Lung (tissue), 11 donors: ENCODE measurements at regions not wholly inside any gene's neighbourhood (a gene's known extent, or its start where the extent isn't known, plus 50 kb on each side); places are given as distances from the start of the nearest gene placed in this dataset.

Source experiments
- ATAC-seq: fragments of 200-7000 bp; cut with Tn5 transposase; one replicate; pipeline ENCODE4 v1.9.1; 2020; ENCODE audit warnings: moderate number of reproducible peaks; ENCODE audit not compliant: insufficient read depth, low FRiP score
- DNase-seq, 3 donors: peaks; one replicate each; pipeline ENCODE4 v3.0.0-alpha.2; 2013 to 2017
- H3K27ac ChIP-seq, 2 donors: one replicate each; pipeline ENCODE4 v1.5.1; 2013; ENCODE audit warnings: mild to moderate bottlenecking in 2 of 2, moderate library complexity in 2 of 2, control low read depth in 1 of 2, inconsistent platforms in 1 of 2, low read depth in 1 of 2, low read length in 1 of 2
- H3K27me3 ChIP-seq, 3 donors: one replicate each; pipeline ENCODE4 v1.5.1; 2013; ENCODE audit warnings: low read length in 2 of 3; ENCODE audit not compliant: control insufficient read depth in 3 of 3, insufficient read depth in 3 of 3
- H3K36me3 ChIP-seq, 4 donors: one replicate each; pipeline ENCODE4 v1.5.1; 2013; ENCODE audit warnings: low read length in 4 of 4, mild to moderate bottlenecking in 1 of 4, moderate library complexity in 1 of 4; ENCODE audit not compliant: control insufficient read depth in 4 of 4, insufficient read depth in 4 of 4
- H3K4me1 ChIP-seq, 5 donors: one replicate each; pipeline ENCODE4 v1.5.1; 2013; ENCODE audit warnings: low read length in 5 of 5, mild to moderate bottlenecking in 2 of 5, moderate library complexity in 1 of 5; ENCODE audit not compliant: control insufficient read depth in 5 of 5, insufficient read depth in 5 of 5
- H3K4me3 ChIP-seq: one replicate; pipeline ENCODE4 v1.5.1; 2013; ENCODE audit warnings: mild to moderate bottlenecking, control low read depth, moderate library complexity
- H3K9ac ChIP-seq, 2 donors: one replicate each; pipeline ENCODE4 v1.5.1; 2013; ENCODE audit warnings: low read length in 2 of 2, control low read depth in 1 of 2; ENCODE audit not compliant: insufficient read depth in 1 of 2
- H3K9me3 ChIP-seq, 4 donors: one replicate each; pipeline ENCODE4 v1.5.1; 2013; ENCODE audit warnings: low read length in 3 of 4, mild to moderate bottlenecking in 1 of 4, moderate library complexity in 1 of 4; ENCODE audit not compliant: control insufficient read depth in 4 of 4, insufficient read depth in 3 of 4
- WGBS, 2 donors: extraction: QIAGEN DNeasy Blood & Tissue Kit; methylation state at CpG; one replicate each; pipeline ENCODE4 v1.1.7; 2013; 5-methylcytosine and 5-hydroxymethylcytosine counted together
- TF ChIP-seq, protein P1 (sequence below): IDR thresholded peaks from 2 replicates; pipeline ENCODE4 v1.5.1; 2012; ENCODE audit warnings: mild to moderate bottlenecking; ENCODE audit errors: control extremely low read depth, extremely low read depth
- donor health status: control.
- donor health status: control.
- donor health status: Bipolar disorder and iron deficiency.
- donor health status: healthy.
- donor health status: DM: yes; HTN: yes; CAD: no.

DNA sequence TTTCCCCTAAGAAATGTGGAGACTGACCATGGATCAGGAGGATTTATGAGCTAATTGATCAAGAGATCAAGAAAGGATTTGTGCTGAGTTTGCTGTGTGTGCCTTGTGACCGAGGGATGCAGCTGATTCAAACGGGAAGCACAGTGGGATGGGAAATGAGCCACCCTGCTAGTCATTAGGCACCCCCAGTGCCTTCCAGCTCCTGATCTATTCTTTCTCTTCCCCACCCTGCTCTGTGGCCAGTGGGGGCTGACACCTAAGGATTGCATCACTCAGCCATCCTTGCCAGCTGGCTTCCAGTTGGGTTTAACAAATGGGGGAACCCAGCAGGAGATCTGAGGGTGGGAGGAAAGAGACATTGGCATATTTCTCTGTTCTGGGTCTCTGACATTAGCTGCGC is 132.2 kb upstream of the CXCR4 start:
- H3K4me1 ChIP-seq, result peaks cover 0 to 13% (median 9%) of the 10 kb centered on the region in 5 donors
- no peaks in the 10 kb centered on the region for H3K9me3 ChIP-seq
- no peak overlapping the region for H3K27ac ChIP-seq
- no peaks in the 10 kb centered on the region for H3K27me3 ChIP-seq
- TF ChIP-seq, protein P1, sequence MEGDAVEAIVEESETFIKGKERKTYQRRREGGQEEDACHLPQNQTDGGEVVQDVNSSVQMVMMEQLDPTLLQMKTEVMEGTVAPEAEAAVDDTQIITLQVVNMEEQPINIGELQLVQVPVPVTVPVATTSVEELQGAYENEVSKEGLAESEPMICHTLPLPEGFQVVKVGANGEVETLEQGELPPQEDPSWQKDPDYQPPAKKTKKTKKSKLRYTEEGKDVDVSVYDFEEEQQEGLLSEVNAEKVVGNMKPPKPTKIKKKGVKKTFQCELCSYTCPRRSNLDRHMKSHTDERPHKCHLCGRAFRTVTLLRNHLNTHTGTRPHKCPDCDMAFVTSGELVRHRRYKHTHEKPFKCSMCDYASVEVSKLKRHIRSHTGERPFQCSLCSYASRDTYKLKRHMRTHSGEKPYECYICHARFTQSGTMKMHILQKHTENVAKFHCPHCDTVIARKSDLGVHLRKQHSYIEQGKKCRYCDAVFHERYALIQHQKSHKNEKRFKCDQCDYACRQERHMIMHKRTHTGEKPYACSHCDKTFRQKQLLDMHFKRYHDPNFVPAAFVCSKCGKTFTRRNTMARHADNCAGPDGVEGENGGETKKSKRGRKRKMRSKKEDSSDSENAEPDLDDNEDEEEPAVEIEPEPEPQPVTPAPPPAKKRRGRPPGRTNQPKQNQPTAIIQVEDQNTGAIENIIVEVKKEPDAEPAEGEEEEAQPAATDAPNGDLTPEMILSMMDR, result no peak
- DNase-seq (no peak), ATAC-seq (no peak)
- H3K4me3 ChIP-seq, result no peak overlapping the region
- no peaks in the 10 kb centered on the region for H3K36me3 ChIP-seq
- WGBS, 2 donors, result 47 to 53% methylated on average over 3 of the region's 3 CpGs
- H3K9ac ChIP-seq, result no peak overlapping the region

DNA sequence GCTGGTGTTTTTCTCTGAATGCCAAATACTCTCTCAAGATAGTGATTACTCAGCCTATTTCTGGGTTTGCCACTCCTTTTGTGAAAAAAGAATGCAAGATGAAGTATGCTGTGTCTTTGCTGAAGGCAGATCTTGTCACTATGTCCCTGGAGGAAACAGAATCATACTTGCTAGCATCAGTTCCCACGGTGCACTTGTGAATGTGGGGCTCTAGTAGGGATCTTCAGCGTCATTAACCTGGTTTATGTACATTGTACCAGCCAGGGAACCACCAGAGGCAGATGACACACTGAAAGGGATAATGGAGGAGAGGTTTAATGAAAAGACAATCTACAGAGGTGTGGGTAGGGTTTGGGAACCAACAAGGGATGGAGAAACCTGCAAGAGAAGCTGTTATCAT is 131.0 kb upstream of the CXCR4 start:
- H3K27me3 ChIP-seq, result no peaks in the 10 kb centered on the region
- no peak overlapping the region for H3K4me3 ChIP-seq
- WGBS, 2 donors, result 90 to 91% methylated on average over 2 of the region's 2 CpGs
- ATAC-seq (no peak), DNase-seq (no peak)
- H3K9me3 ChIP-seq, result no peaks in the 10 kb centered on the region
- H3K27ac ChIP-seq, result no peak overlapping the region
- TF ChIP-seq, protein P1, result no peak
- no peaks in the 10 kb centered on the region for H3K36me3 ChIP-seq
- H3K9ac ChIP-seq, result no peak overlapping the region
- H3K4me1 ChIP-seq, result peaks cover 0 to 13% (median 9%) of the 10 kb centered on the region in 5 donors

DNA sequence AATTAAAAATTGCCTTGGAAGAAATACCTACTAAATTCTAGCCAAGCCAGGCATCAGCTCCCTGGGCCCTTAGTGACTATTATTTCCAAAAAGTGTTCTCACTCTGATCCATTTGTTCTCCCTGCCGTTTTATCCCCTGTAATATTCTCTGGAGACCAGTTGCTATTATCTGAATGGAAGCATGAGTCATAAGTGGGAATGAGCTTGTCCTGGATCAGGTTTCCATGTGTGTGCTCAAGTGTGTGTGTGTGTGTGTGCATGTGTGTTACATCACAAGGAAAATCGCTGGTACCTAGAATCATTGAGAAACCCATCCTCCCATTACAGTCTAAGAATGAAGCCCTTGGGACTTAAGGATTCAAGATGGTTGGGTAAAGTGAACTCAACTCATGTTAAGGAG is 130.3 kb upstream of the CXCR4 start:
- Histone ChIP-seq H3K27ac (no peak overlapping the region), H3K36me3 (no peaks in the 10 kb centered on the region), H3K9me3 (no peaks in the 10 kb centered on the region), H3K4me3 (no peak overlapping the region), H3K27me3 (no peaks in the 10 kb centered on the region), H3K9ac (no peak overlapping the region), H3K4me1 (peaks cover 0 to 13% (median 9%) of the 10 kb centered on the region in 5 donors)
- TF ChIP-seq, protein P1, result no peak
- WGBS, 2 donors, result 72 to 85% methylated on average over 2 of the region's 2 CpGs
- DNase-seq (no peak), ATAC-seq (no peak)
